Loucy (cell line): ENCODE measurements at regions not wholly inside any gene's neighbourhood (a gene's known extent, or its start where the extent isn't known, plus 50 kb on each side); places are given as distances from the start of the nearest gene placed in this dataset.

Experiments
- H2AFZ ChIP-seq: fragments of 200-600 bp; sonication (generic); 2 replicates; pipeline ENCODE4 v1.6.0; 2016; ENCODE audit warnings: antibody characterized with exemption, mild to moderate bottlenecking, low read length, moderate library complexity
- H3F3A ChIP-seq: fragments of 200-600 bp; 2 replicates; pipeline ENCODE4 v1.6.0; 2016; ENCODE audit warnings: antibody characterized with exemption, low read depth, mild to moderate bottlenecking
- H3K27me3 ChIP-seq: fragments of 200-600 bp; sonication (generic); 2 replicates; pipeline ENCODE4 v1.6.1; 2014; ENCODE audit warnings: low read length, mild to moderate bottlenecking; ENCODE audit not compliant: insufficient read depth, poor library complexity, severe bottlenecking
- H3K36me3 ChIP-seq: fragments of 200-600 bp; sonication (generic); 2 replicates; pipeline ENCODE4 v1.6.1; 2016; ENCODE audit warnings: low read length; ENCODE audit not compliant: insufficient read depth
- H3K4me1 ChIP-seq: fragments of 200-600 bp; sonication (generic); 2 replicates; pipeline ENCODE4 v1.5.1; 2014; ENCODE audit warnings: low read length, mild to moderate bottlenecking; ENCODE audit not compliant: insufficient read depth, poor library complexity, severe bottlenecking
- H3K4me2 ChIP-seq: fragments of 200-600 bp; sonication (generic); 2 replicates; pipeline ENCODE4 v1.6.0; 2014; ENCODE audit warnings: antibody characterized with exemption, low read length, low read depth, mild to moderate bottlenecking; ENCODE audit not compliant: poor library complexity, severe bottlenecking
- H3K4me3 ChIP-seq: fragments of 200-600 bp; sonication (generic); 2 replicates; pipeline ENCODE4 v1.5.1; 2014; ENCODE audit warnings: low read length, mild to moderate bottlenecking, mixed read lengths; ENCODE audit not compliant: poor library complexity, severe bottlenecking
- H3K79me2 ChIP-seq: fragments of 200-600 bp; sonication (generic); 2 replicates; pipeline ENCODE4 v1.6.1; 2014; ENCODE audit warnings: low read length; ENCODE audit not compliant: insufficient read depth
- H3K9ac ChIP-seq: fragments of 200-600 bp; sonication (generic); 2 replicates; pipeline ENCODE4 v1.6.0; 2014; ENCODE audit warnings: mild to moderate bottlenecking, low read depth, low read length, moderate library complexity; ENCODE audit not compliant: poor library complexity, severe bottlenecking
- H3K9me2 ChIP-seq: fragments of 200-600 bp; sonication (generic); replicated peaks from 2 replicates; pipeline ENCODE4 v1.6.1; 2016; ENCODE audit warnings: low read depth, low read length, mixed read lengths
- H3K9me3 ChIP-seq: fragments of 200-600 bp; sonication (generic); 2 replicates; pipeline ENCODE4 v1.6.1; 2014; ENCODE audit warnings: mild to moderate bottlenecking, antibody characterized with exemption, low read length, low read depth; ENCODE audit not compliant: insufficient read depth
- H4K20me1 ChIP-seq: fragments of 200-600 bp; sonication (generic); 2 replicates; pipeline ENCODE4 v1.6.0; 2014; ENCODE audit warnings: antibody characterized with exemption, low read length, mild to moderate bottlenecking; ENCODE audit not compliant: insufficient read depth, poor library complexity, severe bottlenecking
- EZH2phosphoT487 ChIP-seq: fragments of 200-600 bp; IDR thresholded peaks from 2 replicates; pipeline ENCODE4 v1.6.1; 2018; ENCODE audit warnings: antibody characterized with exemption, mild to moderate bottlenecking, moderate library complexity, borderline replicate concordance
- TF ChIP-seq, protein P1 (sequence below): fragments of 200-600 bp; sonication (generic); conservative IDR thresholded peaks from 2 replicates; pipeline ENCODE4 v1.5.1; 2014; ENCODE audit warnings: mild to moderate bottlenecking, antibody characterized with exemption, low read length

DNA sequence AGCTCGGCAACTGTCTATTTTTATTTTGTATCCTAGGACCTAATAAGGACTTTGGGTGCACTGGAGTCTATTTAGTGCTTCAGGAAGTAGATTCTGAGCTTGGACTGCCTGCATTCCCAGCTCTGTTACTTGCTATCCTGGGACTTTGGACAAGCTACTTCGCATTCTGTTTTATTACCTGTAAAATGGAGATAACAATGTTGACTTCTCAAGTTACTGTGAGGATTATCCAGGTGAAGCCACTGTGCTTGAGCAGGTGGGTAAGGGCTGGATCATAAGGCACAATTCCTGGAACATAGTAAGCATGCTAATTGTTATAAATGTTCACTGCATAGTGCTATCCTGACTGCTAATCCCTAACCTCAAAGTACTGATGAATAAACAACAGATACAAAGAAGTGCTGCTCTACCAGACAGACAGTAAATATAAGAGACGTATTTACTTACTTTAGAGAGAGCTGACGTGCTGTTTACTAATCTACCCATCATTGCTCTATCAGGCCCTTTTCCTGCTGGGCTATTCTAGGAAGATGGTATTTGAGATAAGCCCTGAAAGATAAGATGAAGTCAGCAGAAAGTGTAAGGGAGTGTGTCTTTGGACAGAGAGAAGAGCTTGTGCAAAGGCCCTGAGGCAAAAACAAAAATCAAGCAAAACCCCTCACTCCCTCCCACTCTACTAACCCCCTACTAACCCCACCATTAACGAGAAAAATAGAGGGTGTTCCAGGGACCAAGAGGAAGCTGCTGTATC is 50.8 kb upstream of the FLT1 start:
- Histone ChIP-seq H3K4me1 (no peaks in the 10 kb centered on the region), H3K9me3 (no peaks in the 10 kb centered on the region), H3K27me3 (no peaks in the 10 kb centered on the region), H3K79me2 (no peaks in the 10 kb centered on the region), H3K4me3 (no peak overlapping the region), H2AFZ (no peak overlapping the region), H4K20me1 (no peaks in the 10 kb centered on the region), H3K36me3 (no peaks in the 10 kb centered on the region), H3F3A (no peaks in the 10 kb centered on the region), H3K9me2 (no peaks in the 10 kb centered on the region), H3K4me2 (no peak overlapping the region), H3K9ac (no peak overlapping the region)
- TF ChIP-seq, protein P1, sequence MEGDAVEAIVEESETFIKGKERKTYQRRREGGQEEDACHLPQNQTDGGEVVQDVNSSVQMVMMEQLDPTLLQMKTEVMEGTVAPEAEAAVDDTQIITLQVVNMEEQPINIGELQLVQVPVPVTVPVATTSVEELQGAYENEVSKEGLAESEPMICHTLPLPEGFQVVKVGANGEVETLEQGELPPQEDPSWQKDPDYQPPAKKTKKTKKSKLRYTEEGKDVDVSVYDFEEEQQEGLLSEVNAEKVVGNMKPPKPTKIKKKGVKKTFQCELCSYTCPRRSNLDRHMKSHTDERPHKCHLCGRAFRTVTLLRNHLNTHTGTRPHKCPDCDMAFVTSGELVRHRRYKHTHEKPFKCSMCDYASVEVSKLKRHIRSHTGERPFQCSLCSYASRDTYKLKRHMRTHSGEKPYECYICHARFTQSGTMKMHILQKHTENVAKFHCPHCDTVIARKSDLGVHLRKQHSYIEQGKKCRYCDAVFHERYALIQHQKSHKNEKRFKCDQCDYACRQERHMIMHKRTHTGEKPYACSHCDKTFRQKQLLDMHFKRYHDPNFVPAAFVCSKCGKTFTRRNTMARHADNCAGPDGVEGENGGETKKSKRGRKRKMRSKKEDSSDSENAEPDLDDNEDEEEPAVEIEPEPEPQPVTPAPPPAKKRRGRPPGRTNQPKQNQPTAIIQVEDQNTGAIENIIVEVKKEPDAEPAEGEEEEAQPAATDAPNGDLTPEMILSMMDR = no peak
- no peak for TF ChIP-seq EZH2phosphoT487
